ENCODE measurements at regions not wholly inside any gene's neighbourhood (a gene's known extent, or its start where the extent isn't known, plus 50 kb on each side); places are given as distances from the start of the nearest gene placed in this dataset.

- TF ChIP-seq CTCF (conservative IDR thresholded peaks at IDR 0.05; ENCODE audit: low read depth, low read length): no peak
- no peak for TF ChIP-seq MXI1 (IDR thresholded peaks at IDR 0.05; ENCODE audit: borderline replicate concordance, low read depth, low read length)
- TF ChIP-seq RFX5 (IDR thresholded peaks at IDR 0.05; ENCODE audit: low read depth, low read length): no peak
- TF ChIP-seq POLR2A (IDR thresholded peaks at IDR 0.05; ENCODE audit: low read depth, low read length): no peak
- no peak for TF ChIP-seq SMC3 (IDR thresholded peaks at IDR 0.05; ENCODE audit: low read depth, low read length)
- no peak for TF ChIP-seq CHD1 (IDR thresholded peaks at IDR 0.05; ENCODE audit: low read depth, low read length)
Observed at GRCh38 chr13:90237852-90238251, 1109.6 kb upstream of the MIR17HG start.

Data from IMR-90 (cell line).